AG08396 (cell line): ENCODE measurements at regions not wholly inside any gene's neighbourhood (a gene's known extent, or its start where the extent isn't known, plus 50 kb on each side); places are given as distances from the start of the nearest gene placed in this dataset.
"Not testable (repeated sequence)": the region's sequence is repeated elsewhere in the genome, so short reads cannot be mapped to it uniquely, and the experiment has no call there.

Experiments used
- DNase-seq: peaks from one replicate; pipeline ENCODE4 v3.0.0; 2012; ENCODE audit warnings: low spot score, mixed read lengths

DNA sequence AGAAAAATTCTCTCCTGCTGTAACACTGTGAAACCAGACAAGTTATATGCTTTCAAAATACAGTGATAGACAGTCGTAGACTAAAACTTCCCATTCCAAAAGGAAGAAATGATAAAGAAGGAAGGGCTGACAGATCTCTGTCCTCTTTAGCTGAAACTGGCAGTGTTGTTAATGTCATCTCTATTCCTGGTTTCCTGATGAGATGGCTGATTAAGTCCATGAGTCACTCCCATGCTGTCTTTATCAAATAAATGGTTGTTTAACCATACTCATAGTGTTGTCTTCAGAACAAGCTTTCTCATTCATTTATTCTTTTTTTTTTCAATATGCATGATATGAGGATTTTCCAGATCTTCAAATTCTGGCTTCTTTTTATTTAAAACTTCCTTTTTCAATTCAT is 952.2 kb upstream of the WWC1 start:
- no peak for DNase-seq

- no peak for DNase-seq
Observed at GRCh38 chr5:167346461-167346860, 945.0 kb upstream of the WWC1 start.

DNA sequence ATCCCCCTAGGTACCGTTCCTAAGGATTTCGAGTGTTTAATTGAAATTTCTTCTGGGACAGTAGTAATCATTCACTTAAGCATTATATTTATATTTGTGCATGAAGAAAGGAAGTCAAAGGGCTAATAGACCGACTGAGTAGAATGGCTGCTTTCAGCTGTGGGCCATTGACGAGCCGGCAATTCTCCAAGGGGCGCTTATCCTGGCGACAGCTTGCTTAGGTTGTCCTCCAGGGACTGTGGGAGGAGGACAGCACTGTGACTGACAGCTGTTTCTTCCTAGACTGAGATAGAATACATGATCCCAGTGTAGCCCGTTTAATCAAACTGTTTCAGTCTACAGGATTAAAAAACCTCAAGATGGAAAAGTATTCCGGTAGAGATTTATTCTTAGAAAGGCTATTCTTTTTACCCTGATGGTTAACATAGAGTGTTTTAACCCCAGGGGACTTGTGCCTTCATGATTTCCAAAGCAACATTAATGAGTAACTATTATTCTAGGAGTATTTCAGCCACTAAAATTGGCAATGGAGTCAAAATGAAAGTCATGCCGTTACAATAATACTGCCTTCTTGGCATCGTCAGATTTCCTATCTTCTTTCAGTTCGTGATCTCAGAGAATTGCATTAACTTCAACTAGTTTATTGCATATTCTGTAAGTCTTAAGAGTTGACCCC is 943.1 kb upstream of the WWC1 start:
- no peak for DNase-seq

DNA sequence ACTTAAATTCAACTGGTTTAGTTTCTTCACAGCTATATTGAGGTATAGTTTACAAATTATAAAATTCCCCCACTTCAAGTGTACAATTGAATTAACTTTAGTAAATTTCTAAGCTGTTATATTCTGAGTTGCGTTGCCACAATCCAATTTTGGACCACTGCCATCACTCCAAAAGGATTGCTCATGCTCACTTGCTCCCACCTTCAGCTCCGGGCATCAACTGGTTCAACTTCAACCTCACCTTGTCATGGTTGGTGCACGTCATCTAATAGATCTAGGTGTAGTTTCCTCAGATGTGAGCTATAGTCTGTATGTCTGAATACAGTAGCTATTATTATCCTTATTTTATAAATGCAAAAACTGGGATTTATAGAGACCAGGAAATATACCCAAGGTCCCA is 942.5 kb upstream of the WWC1 start:
- no peak for DNase-seq

DNA sequence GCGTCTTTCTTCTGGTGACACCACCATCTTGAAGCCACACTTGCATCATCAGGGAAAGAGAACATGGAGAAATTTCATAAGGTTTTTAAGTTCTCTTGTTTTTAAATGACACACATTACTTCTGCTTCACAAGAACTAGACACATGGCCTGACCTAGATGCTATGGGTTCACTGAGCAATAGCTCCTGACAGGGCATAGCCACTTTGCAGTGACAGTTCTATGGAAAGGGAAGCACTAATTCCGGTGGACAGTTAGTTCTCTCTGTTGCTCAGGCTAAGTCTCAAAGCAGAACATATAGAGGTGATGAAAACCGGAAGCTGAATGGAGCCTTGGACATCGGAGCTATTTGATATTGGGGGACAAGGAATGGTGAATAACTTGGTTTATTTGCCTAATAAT is 940.1 kb upstream of the WWC1 start:
- DNase-seq: no peak

- DNase-seq: no peak
Observed at GRCh38 chr5:167352801-167353200, 938.6 kb upstream of the WWC1 start.

- no peak for DNase-seq
Observed at GRCh38 chr5:167355346-167355745, 936.1 kb upstream of the WWC1 start.

DNA sequence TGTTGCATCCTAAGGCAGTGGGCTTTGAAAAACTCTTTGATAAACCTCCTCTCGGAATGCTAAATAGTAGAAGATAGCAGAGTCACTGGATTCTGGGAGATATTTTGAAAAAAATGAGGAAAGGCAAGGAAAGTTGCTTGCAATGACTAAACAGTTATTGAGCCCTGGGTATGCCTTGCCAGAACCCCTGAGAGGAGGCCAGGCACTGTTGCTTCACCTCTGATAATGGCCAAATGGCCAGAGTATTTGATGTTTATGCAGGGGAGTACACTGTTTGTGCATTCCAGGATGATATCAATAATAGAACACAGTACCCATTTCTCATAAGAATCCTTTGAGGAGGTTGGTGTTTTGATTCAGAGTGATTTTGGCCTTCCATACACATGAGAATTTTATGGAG is 935.1 kb upstream of the WWC1 start:
- DNase-seq: no peak

- DNase-seq: no peak
Observed at GRCh38 chr5:167358868-167359492, 932.5 kb upstream of the WWC1 start.

DNA sequence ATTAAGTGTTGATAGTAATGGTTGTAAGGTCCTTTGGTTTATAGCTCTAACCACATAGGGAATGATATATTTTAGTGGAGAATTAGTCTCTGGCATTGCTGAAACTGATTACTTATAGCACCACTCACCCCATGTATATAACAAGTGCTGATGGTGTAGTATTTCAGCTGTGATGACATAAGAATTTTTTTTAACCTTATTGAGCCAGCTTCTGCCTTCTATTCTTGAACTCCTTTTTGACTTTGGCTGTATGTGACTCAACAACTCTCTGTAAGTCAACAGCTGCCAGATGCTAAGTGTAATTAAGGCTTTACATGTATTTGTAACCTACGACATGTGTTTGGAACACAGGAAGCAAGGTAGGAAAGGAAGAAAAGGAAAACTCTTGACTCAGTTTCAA is 929.6 kb upstream of the WWC1 start:
- DNase-seq: no peak

GRCh38 chr5:167363065-167363464 is 928.4 kb upstream of the WWC1 start:
- no peak for DNase-seq

DNA sequence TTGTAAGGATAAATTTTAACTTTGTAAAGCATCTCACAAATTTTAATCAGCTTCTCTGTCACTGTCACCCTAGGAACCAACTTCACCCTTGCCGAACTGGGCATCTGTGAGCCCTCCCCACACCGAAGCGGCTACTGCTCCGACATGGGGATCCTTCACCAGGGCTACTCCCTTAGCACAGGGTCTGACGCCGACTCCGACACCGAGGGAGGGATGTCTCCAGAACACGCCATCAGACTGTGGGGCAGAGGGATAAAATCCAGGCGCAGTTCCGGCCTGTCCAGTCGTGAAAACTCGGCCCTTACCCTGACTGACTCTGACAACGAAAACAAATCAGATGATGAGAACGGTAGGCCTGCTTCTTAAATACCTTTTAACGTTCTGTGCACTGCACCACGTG is 916.3 kb upstream of the WWC1 start:
- no peak for DNase-seq

- DNase-seq: no peak
Observed at GRCh38 chr5:167378894-167379723, 912.3 kb upstream of the WWC1 start.

- no peak for DNase-seq
Observed at GRCh38 chr5:167381457-167381856, 910.0 kb upstream of the WWC1 start.

DNA sequence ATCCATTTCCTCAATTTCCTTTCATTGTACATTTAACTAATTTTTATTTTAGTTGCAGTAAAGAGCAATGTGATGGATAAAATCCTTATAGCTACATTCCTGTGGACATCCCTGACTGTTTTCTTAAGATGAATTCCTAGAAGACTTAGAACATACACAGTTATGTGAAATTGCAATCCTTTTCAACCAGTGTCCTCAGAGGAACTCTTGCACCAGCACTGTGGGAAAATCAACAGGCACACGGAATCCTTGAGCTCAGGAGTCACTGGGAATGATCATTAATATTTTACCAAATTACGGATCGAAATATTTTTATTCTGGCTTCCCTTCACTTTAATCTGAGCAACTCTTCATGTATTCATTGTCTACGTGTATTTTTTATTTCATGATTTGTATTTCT is 901.9 kb upstream of the WWC1 start:
- no peak for DNase-seq

DNA sequence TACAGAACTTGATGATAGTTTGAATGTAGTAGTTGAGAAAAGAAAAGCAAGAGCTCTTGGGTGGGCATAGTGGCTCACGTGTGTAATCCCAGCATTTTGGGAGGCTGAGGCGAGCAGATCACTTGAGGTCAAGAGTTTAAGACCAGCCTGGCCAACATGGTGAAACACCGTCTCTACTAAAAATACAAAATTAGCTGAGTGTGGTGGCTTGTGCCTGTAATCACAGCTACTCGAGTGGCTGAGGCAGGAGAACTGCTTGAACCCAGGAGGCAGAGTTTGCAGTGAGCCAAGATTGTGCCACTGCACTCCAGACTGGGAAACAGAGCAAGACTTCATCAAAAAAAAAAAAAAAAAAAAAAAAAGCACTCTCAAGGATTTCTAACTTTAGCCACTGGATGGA is 900.2 kb upstream of the WWC1 start:
- DNase-seq: not testable (repeated sequence)

- no peak for DNase-seq
Observed at GRCh38 chr5:167392240-167392639, 899.2 kb upstream of the WWC1 start.

DNA sequence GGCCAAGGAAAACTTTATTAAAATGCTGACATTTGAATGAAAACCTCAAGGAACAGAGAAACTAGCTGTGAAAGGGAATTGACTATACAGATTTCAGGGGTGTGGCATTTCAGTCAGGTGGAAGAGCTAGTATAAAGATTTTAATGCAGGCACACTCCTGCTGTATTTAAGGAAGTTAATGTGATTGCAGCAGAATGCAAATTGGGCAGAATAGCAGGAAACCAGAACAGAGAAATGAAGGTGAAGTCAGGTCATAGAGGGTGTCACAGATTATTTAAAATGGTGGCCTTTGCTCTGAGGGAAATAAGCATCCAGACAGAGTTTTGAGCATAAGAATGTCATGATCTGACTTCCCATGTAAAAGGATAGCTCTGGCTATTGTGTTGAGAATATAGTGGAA is 898.1 kb upstream of the WWC1 start:
- no peak for DNase-seq

DNA sequence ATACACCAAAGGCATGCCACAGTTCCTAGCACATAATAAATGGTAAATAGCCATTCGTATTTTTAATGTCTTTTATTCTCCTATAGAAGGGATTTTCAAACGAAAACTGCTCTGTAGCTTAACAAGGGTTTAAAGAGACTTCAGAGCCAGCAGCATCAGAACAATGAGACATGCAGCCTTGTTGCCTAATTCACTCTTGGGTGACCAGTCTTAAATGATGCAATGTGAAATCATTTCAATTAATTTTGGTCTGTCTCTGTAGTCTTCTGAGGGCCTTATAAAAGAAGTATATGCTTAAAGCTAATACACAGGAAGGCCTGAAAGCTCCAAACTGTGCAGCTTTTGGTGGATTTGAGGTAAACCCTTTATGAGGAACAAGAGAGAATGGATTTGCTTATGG is 888.8 kb upstream of the WWC1 start:
- DNase-seq: no peak

DNA sequence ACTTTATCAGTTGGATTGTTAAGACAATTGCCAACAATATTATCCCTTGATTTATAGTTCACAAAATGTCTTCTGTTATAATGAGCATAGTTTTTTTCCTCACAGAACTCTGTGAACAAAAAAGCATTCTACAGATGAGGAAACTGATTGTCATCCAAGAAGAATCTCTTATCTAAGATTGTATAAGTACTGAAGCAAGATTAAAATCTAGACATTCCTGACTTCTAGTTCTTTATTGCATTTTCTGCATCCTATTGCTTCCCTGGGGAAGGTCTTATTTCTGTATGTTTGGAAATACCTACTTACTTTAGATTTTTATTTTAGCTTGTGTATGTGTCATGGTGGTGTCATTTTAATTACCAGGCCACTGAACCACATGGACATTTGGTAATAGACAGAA is 884.9 kb upstream of the WWC1 start:
- DNase-seq: no peak

DNA sequence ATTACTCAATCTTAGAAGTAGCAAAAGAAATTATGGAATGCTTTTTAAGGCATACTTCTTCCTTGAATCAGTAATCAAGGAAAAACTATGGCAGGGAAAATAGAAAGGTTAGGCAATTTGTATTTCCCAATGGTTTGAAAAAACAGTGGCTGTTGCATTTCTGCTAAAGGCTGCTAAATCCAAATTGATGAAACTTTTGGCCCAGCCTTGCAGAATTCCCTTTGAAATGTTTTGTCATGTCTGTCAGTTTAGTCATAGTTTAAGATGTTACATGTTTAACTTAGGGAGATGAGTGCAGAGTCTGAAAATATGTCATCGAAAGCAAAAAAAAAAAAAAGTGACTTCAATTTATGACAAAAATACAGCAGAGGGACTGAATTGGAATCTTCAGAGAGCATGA is 878.9 kb upstream of the WWC1 start:
- no peak for DNase-seq

DNA sequence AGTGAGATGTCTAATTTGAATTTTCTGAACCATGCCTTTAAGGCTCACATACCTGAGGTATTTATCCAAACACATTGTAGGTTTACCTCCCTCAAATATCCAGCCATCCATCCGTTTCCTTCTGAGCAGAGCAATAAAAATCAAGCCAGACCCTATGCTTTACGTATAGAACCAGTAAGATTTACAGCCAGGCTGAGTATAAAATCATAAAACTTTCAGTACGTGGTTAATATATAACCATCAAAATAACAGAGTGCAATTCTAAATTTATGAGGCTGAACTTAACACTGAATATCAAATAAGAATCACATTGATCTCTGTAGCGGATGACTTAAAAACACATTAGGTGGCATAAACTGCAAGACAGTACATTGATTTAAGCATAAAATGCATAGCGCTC is 877.9 kb upstream of the WWC1 start:
- no peak for DNase-seq

- no peak for DNase-seq
Observed at GRCh38 chr5:167414611-167415010, 876.8 kb upstream of the WWC1 start.
